H1 (cell line): ENCODE measurements at regions not wholly inside any gene's neighbourhood (a gene's known extent, or its start where the extent isn't known, plus 50 kb on each side); places are given as distances from the start of the nearest gene placed in this dataset.

Experiments
- FOSL1 ChIP-seq: IDR thresholded peaks from 2 replicates; pipeline ENCODE4 v1.6.1; 2011; ENCODE audit warnings: mild to moderate bottlenecking, low read depth, low read length, moderate library complexity; ENCODE audit not compliant: insufficient read depth
- HDAC2 ChIP-seq, 2 experiments: fragments of 300-600 bp in 1 of 2; sonication (generic) in 1 of 2; IDR thresholded peaks; 2 replicates each; pipeline ENCODE4 v1.6.1; 2011 to 2012; ENCODE audit warnings: low read depth in 2 of 2, low read length in 2 of 2, mild to moderate bottlenecking in 2 of 2, moderate library complexity in 2 of 2, borderline replicate concordance in 1 of 2, inconsistent platforms in 1 of 2
- POLR2A ChIP-seq, 2 experiments: IDR thresholded peaks; 1 replicate in 1 of 2; 2 replicates in 1 of 2; pipeline ENCODE4 v1.6.1; 2011; ENCODE audit warnings: low read depth in 2 of 2, low read length in 2 of 2, mild to moderate bottlenecking in 2 of 2; ENCODE audit errors: control extremely low read depth in 1 of 2
- TAF7 ChIP-seq: optimal IDR thresholded peaks from 2 replicates; pipeline ENCODE3; 2011; ENCODE audit warnings: low read depth, mild to moderate bottlenecking, inconsistent platforms, low read length, moderate library complexity, borderline replicate concordance

- no peak for TF ChIP-seq TAF7
- no peak for TF ChIP-seq FOSL1
- TF ChIP-seq HDAC2 (IDR thresholded peaks at IDR 0.05; ENCODE audit: borderline replicate concordance in 1 of 2, low read depth in 2 of 2, low read length in 2 of 2): 0 out of 4 replicates have a peak, but pooled peaks of 1 of the 2 experiments have one; percentile 70
- TF ChIP-seq POLR2A (IDR thresholded peaks at IDR 0.05; ENCODE audit: control extremely low read depth in 1 of 2, low read depth in 2 of 2, low read length in 2 of 2): no peak
Observed at GRCh38 chr4:152045807-152046571, 285.2 kb upstream of the GATB start (continued).
